OCI-LY7 (cell line): ENCODE measurements at regions not wholly inside any gene's neighbourhood (a gene's known extent, or its start where the extent isn't known, plus 50 kb on each side); places are given as distances from the start of the nearest gene placed in this dataset.

Experiments
- EZH2phosphoT487 ChIP-seq: fragments of 200-600 bp; sonication (generic); IDR thresholded peaks from 2 replicates; pipeline ENCODE4 v1.6.1; 2018; ENCODE audit warnings: low read depth, borderline replicate concordance, mild to moderate bottlenecking, mixed run types, antibody characterized with exemption, low read length, moderate library complexity, mixed read lengths
- TF ChIP-seq, protein P1 (sequence below): fragments of 200-600 bp; sonication (generic); conservative IDR thresholded peaks from 2 replicates; pipeline ENCODE4 v1.5.1; 2014; ENCODE audit warnings: mild to moderate bottlenecking, antibody characterized with exemption, low read length, moderate library complexity, mixed read lengths

- TF ChIP-seq, protein P1, sequence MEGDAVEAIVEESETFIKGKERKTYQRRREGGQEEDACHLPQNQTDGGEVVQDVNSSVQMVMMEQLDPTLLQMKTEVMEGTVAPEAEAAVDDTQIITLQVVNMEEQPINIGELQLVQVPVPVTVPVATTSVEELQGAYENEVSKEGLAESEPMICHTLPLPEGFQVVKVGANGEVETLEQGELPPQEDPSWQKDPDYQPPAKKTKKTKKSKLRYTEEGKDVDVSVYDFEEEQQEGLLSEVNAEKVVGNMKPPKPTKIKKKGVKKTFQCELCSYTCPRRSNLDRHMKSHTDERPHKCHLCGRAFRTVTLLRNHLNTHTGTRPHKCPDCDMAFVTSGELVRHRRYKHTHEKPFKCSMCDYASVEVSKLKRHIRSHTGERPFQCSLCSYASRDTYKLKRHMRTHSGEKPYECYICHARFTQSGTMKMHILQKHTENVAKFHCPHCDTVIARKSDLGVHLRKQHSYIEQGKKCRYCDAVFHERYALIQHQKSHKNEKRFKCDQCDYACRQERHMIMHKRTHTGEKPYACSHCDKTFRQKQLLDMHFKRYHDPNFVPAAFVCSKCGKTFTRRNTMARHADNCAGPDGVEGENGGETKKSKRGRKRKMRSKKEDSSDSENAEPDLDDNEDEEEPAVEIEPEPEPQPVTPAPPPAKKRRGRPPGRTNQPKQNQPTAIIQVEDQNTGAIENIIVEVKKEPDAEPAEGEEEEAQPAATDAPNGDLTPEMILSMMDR, result no peak
- TF ChIP-seq EZH2phosphoT487, result no peak
These were observed 89.2 kb upstream of the CTTNBP2 start for GRCh38 chr7:117962366-117962994.
